ENCODE measurements at regions not wholly inside any gene's neighbourhood (a gene's known extent, or its start where the extent isn't known, plus 50 kb on each side); places are given as distances from the start of the nearest gene placed in this dataset.

DNA sequence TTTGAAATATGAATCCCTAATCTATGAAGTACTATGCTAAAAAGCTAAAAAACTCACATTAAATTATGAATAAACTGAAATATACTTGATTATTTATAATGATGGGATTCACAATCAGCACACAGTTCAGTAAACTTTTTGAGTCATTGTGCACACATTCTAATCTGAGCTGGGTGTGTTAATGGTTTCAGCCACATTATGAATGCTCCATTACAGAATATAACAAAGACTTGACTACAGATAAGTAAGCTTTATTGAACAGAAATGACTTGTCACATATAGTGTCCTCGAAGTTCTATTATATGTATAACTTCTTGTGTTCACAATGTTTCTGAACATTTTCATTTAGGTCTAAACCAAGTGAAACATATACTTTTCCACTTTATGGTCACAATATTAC is 1649.9 kb upstream of the IGFBP7 start:
- TF ChIP-seq, protein P1, sequence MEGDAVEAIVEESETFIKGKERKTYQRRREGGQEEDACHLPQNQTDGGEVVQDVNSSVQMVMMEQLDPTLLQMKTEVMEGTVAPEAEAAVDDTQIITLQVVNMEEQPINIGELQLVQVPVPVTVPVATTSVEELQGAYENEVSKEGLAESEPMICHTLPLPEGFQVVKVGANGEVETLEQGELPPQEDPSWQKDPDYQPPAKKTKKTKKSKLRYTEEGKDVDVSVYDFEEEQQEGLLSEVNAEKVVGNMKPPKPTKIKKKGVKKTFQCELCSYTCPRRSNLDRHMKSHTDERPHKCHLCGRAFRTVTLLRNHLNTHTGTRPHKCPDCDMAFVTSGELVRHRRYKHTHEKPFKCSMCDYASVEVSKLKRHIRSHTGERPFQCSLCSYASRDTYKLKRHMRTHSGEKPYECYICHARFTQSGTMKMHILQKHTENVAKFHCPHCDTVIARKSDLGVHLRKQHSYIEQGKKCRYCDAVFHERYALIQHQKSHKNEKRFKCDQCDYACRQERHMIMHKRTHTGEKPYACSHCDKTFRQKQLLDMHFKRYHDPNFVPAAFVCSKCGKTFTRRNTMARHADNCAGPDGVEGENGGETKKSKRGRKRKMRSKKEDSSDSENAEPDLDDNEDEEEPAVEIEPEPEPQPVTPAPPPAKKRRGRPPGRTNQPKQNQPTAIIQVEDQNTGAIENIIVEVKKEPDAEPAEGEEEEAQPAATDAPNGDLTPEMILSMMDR (IDR thresholded peaks at IDR 0.05; ENCODE audit: insufficient read depth, low read depth, low read length, missing control alignments), result no peak
- no peak overlapping the region for H3K4me3 ChIP-seq (ENCODE audit: low read length)
- no peak for DNase-seq (ENCODE audit: low read depth)

DNA sequence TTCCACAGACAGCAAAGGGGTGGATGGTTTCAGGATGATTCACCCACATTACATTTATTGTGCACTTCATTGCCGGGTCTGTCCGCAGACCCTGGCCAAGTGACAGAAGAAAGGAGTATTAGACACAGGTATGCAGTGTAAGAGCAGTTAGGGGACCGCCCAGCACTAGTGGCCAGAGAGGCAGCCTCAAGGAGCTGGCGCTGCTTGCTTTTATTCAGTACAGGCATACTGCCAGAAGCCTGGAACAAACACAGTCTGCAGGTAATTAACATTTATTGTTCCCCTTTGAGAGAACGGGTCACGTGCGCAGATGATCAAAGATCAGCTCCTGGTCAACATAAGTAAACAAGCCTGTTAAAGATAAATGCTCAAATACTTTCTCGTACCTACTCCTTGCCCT is 1639.0 kb upstream of the IGFBP7 start:
- TF ChIP-seq, protein P1 (IDR thresholded peaks at IDR 0.05; ENCODE audit: insufficient read depth, low read depth, low read length, missing control alignments), result no peak
- DNase-seq (ENCODE audit: low read depth), result no peak
- H3K4me3 ChIP-seq (ENCODE audit: low read length), result no peak overlapping the region

DNA sequence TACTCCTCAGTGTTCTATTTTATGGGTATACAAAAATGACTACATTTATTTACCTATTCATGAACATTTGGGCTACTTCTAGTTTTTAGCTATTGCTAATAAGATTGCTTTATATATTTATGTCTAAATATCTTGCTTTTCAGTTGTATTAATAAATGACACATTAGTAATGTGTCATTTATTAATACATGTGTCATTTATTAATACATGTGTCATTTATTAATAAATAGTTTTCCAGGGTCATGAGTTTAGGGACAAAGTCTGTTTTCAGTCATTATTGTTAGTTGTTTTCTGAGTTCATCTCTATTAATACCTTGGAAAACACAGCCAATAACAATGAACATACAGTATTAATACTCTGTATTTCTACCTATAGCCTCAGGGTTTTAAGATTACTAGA is 1630.7 kb upstream of the IGFBP7 start:
- TF ChIP-seq, protein P1 (IDR thresholded peaks at IDR 0.05; ENCODE audit: insufficient read depth, low read depth, low read length, missing control alignments), result no peak
- DNase-seq (ENCODE audit: low read depth), result no peak
- H3K4me3 ChIP-seq (ENCODE audit: low read length), result no peak overlapping the region

DNA sequence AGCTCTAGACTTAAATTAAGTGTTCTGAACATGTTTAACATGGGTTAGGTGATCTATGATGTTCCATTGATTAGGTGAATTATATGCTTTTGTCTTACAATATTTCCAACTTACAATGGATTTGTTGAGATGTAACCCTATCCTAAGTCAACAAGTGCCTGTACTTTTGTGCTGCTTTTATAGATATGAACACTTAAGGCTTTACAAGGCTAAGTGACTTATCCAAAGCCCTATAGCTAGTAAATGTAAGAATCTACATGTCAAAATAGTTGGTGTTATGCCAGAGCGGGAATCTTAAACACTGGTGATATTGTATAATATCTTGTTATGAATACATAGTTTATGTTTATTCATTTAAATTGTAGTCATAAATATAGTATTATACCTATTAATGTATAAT is 1629.1 kb upstream of the IGFBP7 start:
- no peak overlapping the region for H3K4me3 ChIP-seq (ENCODE audit: low read length)
- TF ChIP-seq, protein P1 (IDR thresholded peaks at IDR 0.05; ENCODE audit: insufficient read depth, low read depth, low read length, missing control alignments), result no peak
- DNase-seq (ENCODE audit: low read depth), result no peak

DNA sequence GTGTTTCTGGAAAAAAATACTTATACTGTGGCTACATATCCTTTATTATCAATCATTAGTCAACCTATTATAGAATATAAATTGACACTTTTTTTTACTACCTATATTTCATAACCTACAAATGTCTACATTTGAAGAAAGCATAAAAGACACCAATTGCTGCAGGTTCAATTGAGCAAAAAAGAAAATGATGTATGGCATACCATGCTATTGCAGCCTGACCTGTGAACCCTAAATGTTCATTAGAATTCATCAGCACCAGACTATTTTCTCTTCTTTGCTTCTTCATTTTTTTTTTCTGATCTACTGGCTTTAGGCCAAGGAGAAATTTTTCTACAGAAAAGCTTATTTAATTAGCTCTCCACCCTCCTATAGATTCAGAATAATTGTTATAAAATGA is 1628.2 kb upstream of the IGFBP7 start:
- DNase-seq (ENCODE audit: low read depth), result no peak

DNA sequence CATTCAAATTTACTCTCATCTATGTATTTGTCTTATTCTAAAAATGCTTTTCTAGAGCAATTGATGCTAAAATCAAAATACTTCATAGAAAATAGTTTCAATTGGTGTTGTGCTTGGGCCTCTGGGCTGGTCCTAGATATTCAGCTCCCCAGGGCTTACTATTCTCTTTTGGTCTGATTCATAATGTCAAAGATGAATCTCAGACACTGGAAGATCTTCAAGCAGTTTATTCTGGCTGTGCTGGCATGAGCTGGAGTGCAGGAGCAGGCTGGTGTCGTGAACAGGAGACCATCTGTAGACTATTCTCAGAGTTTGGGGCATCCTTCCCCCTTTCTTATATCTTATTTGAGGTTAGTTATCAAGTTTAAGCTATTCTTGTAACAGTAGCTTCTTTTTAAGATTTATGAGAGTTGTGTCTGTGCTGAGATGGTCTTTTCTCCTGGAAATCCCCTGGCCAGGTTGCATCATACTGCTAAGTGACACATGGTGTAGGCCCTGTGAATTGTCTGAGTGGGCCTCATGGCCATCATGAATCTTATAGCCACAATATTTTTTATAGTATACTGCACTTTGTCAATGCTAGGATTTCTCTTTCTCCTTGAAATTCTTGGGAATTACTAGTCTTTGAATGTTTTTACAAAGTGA is 1624.0 kb upstream of the IGFBP7 start:
- no peak overlapping the region for H3K4me3 ChIP-seq (ENCODE audit: low read length)
- no peak for DNase-seq (ENCODE audit: low read depth)
- TF ChIP-seq, protein P1 (IDR thresholded peaks at IDR 0.05; ENCODE audit: insufficient read depth, low read depth, low read length, missing control alignments), result no peak

More for the DNA sequence above, 1628.2 kb upstream of the IGFBP7 start:
- no peak overlapping the region for H3K4me3 ChIP-seq (ENCODE audit: low read length)
- TF ChIP-seq, protein P1 (IDR thresholded peaks at IDR 0.05; ENCODE audit: insufficient read depth, low read depth, low read length, missing control alignments), result no peak

DNA sequence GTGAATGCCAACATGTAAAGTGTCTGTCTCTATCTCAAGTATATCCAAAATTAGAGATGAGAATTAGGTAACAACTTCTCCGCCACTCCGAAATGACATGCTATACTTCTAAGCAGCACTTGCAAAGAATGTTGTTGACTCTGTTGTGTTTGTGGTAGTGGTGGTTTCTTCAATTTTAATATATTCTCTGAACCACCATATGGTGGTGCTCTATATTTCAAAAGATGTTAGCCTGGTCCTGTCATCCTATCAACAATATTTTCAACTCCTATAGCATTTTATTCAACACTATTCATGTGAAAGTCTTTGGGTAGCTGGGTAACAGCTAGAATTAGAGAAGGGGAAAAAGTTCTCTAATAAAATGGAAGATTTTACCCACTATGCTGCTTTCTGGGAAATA is 1622.8 kb upstream of the IGFBP7 start:
- H3K4me3 ChIP-seq (ENCODE audit: low read length), result no peak overlapping the region
- TF ChIP-seq, protein P1 (IDR thresholded peaks at IDR 0.05; ENCODE audit: insufficient read depth, low read depth, low read length, missing control alignments), result no peak
- DNase-seq (ENCODE audit: low read depth), result no peak
